ENCODE measurements at regions not wholly inside any gene's neighbourhood (a gene's known extent, or its start where the extent isn't known, plus 50 kb on each side); places are given as distances from the start of the nearest gene placed in this dataset.

DNA sequence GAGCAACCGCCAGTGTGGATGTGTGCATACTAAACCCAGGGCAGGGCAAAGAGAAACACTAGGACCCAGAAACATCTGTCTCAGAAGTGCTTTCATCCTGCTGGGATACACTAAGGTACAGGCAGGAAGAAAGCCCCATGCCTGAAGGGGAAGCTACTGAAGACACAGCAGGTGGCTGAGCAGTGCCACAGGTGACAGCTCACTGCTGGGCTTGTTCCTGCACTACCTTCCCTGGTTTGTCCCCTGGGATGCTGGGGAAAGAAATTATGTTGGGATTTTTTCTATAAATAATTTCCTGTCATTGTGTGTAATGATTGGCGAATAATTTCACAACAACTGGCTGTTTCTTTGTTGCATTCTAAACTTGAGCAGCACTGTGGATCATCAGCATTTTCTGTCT lies 245.3 kb upstream of the RAB4A start:
- no peak for ATAC-seq
- no peaks in the 10 kb centered on the region for H3K27me3 ChIP-seq
- peaks cover 0 to 20% (median 8%) of the 10 kb centered on the region in 3 donors for H3K4me1 ChIP-seq
- TF ChIP-seq POLR2A (IDR thresholded peaks at IDR 0.05) (no peak), POLR2AphosphoS5 (IDR thresholded peaks at IDR 0.05) (no peak), EP300 (IDR thresholded peaks at IDR 0.05) (no peak)
- TF ChIP-seq, protein P1, sequence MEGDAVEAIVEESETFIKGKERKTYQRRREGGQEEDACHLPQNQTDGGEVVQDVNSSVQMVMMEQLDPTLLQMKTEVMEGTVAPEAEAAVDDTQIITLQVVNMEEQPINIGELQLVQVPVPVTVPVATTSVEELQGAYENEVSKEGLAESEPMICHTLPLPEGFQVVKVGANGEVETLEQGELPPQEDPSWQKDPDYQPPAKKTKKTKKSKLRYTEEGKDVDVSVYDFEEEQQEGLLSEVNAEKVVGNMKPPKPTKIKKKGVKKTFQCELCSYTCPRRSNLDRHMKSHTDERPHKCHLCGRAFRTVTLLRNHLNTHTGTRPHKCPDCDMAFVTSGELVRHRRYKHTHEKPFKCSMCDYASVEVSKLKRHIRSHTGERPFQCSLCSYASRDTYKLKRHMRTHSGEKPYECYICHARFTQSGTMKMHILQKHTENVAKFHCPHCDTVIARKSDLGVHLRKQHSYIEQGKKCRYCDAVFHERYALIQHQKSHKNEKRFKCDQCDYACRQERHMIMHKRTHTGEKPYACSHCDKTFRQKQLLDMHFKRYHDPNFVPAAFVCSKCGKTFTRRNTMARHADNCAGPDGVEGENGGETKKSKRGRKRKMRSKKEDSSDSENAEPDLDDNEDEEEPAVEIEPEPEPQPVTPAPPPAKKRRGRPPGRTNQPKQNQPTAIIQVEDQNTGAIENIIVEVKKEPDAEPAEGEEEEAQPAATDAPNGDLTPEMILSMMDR (IDR thresholded peaks at IDR 0.05): no peak
- no peak overlapping the region for H3K4me3 ChIP-seq
- H3K36me3 ChIP-seq: no peaks in the 10 kb centered on the region
- no peak overlapping the region for H3K27ac ChIP-seq
- H3K9me3 ChIP-seq: no peaks in the 10 kb centered on the region
- WGBS, 2 donors (ENCODE audit: low coverage in 1 of 2): 88 to 100% methylated on average over 1 of the region's 2 CpGs

- H3K9me3 ChIP-seq: no peaks in the 10 kb centered on the region
- no peaks in the 10 kb centered on the region for H3K27me3 ChIP-seq
- H3K27ac ChIP-seq: no peak overlapping the region
- no peak overlapping the region for H3K4me3 ChIP-seq
- H3K4me1 ChIP-seq: peaks cover 0 to 20% (median 8%) of the 10 kb centered on the region in 3 donors
- no peak for TF ChIP-seq POLR2AphosphoS5 (IDR thresholded peaks at IDR 0.05)
- TF ChIP-seq, protein P1 (IDR thresholded peaks at IDR 0.05): no peak
- TF ChIP-seq EP300 (IDR thresholded peaks at IDR 0.05): no peak
- no peak for TF ChIP-seq POLR2A (IDR thresholded peaks at IDR 0.05)
- no peaks in the 10 kb centered on the region for H3K36me3 ChIP-seq
- no peak for ATAC-seq
- 90% methylated on average over 4 to 5 of the region's 5 CpGs for WGBS, 2 donors (ENCODE audit: low coverage in 1 of 2)
Observed at GRCh38 chr1:229027158-229027557, 243.8 kb upstream of the RAB4A start.

DNA sequence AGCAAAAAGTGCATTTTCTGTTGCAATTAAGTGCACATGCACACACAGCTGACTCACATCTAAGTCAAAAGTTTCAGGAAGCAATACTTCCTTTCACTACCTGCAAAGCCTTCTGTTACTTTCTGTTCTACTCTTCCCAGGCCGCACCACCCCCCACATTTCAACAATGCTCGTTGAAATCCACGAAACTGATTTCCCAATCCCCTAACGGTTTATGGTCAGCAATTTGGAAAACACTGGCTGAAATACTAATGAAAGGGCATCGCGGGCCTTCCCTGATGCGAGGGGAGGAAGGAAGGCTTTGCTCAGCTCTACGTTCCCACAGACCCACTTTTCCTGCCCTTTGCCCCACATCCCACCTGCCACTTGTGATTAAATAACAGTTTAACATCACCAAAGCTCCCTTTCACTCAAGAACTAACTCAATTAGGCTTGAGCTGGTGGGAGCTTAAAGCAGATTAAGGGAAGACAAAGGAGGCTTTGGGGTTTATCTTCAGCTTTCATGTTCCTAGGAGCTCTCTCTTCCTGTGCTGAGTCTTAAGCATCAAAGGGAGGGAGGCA lies 243.2 kb upstream of the RAB4A start:
- TF ChIP-seq, protein P1 (IDR thresholded peaks at IDR 0.05): no peak
- TF ChIP-seq POLR2AphosphoS5 (IDR thresholded peaks at IDR 0.05) (no peak), POLR2A (IDR thresholded peaks at IDR 0.05) (no peak), EP300 (IDR thresholded peaks at IDR 0.05) (no peak)
- Histone ChIP-seq H3K4me1 (peaks cover 0 to 20% (median 8%) of the 10 kb centered on the region in 3 donors), H3K27ac (no peak overlapping the region), H3K36me3 (no peaks in the 10 kb centered on the region), H3K27me3 (no peaks in the 10 kb centered on the region), H3K4me3 (no peak overlapping the region), H3K9me3 (no peaks in the 10 kb centered on the region)
- 69 to 72% methylated on average over 3 to 5 of the region's 8 CpGs for WGBS, 2 donors (ENCODE audit: low coverage in 1 of 2)
- no peak for ATAC-seq

GRCh38 chr1:229028544-229028943 lies 242.4 kb upstream of the RAB4A start:
- no peak for ATAC-seq
- no peak overlapping the region for H3K27ac ChIP-seq
- 85 to 92% methylated on average over 9 to 10 of the region's 11 CpGs for WGBS, 2 donors (ENCODE audit: low coverage in 1 of 2)
- H3K27me3 ChIP-seq: no peaks in the 10 kb centered on the region
- TF ChIP-seq EP300 (IDR thresholded peaks at IDR 0.05): no peak
- TF ChIP-seq, protein P1 (IDR thresholded peaks at IDR 0.05): no peak
- no peak for TF ChIP-seq POLR2AphosphoS5 (IDR thresholded peaks at IDR 0.05)
- TF ChIP-seq POLR2A (IDR thresholded peaks at IDR 0.05): no peak
- no peaks in the 10 kb centered on the region for H3K36me3 ChIP-seq
- peaks cover 0 to 17% (median 8%) of the 10 kb centered on the region in 3 donors for H3K4me1 ChIP-seq
- H3K9me3 ChIP-seq: no peaks in the 10 kb centered on the region
- H3K4me3 ChIP-seq: no peak overlapping the region
